ENCODE measurements at regions not wholly inside any gene's neighbourhood (a gene's known extent, or its start where the extent isn't known, plus 50 kb on each side); places are given as distances from the start of the nearest gene placed in this dataset.
"Not testable (repeated sequence)": the region's sequence is repeated elsewhere in the genome, so short reads cannot be mapped to it uniquely, and the experiment has no call there.

GRCh38 chr15:91414124-91414523, 314.1 kb downstream of the SV2B start:
- H3K4me2 ChIP-seq (ENCODE audit: control insufficient read depth, extremely low read depth, insufficient read depth, low read depth, low read length), result no peak overlapping the region
- H3K36me3 ChIP-seq (ENCODE audit: control insufficient read depth in 2 of 2, extremely low read depth in 1 of 2, insufficient read depth in 2 of 2, low read length in 2 of 2), result no peaks in the 10 kb centered on the region
- TF ChIP-seq EZH2 (IDR thresholded peaks at IDR 0.05; ENCODE audit: low read length), result no peak
- no peak for TF ChIP-seq CTCF (optimal IDR thresholded peaks at IDR 0.05 in 1 of 3, IDR thresholded peaks at IDR 0.05 in 1 of 3, conservative IDR thresholded peaks at IDR 0.05 in 1 of 3; ENCODE audit: extremely low read depth in 1 of 3, insufficient read depth in 2 of 3, low read length in 3 of 3)
- no peak overlapping the region for H3K9ac ChIP-seq (ENCODE audit: control insufficient read depth, extremely low read depth, insufficient read depth, low read length)
- no peak overlapping the region for H2AFZ ChIP-seq (ENCODE audit: control insufficient read depth, low read length)
- H3K27ac ChIP-seq (ENCODE audit: control insufficient read depth, insufficient read depth, low read length), result no peak overlapping the region
- H3K9me1 ChIP-seq (ENCODE audit: control insufficient read depth, extremely low read depth, insufficient read depth, low read length), result no peaks in the 10 kb centered on the region
- FAIRE-seq, result no peak
- H3K4me1 ChIP-seq (ENCODE audit: control insufficient read depth, extremely low read depth, insufficient read depth, low read length), result no peaks in the 10 kb centered on the region
- H3K9me3 ChIP-seq (ENCODE audit: control insufficient read depth, low read depth, low read length), result no peaks in the 10 kb centered on the region
- no peak for DNase-seq (ENCODE audit: low read depth, low spot score)
- no peak overlapping the region for H3K4me3 ChIP-seq (ENCODE audit: control insufficient read depth in 2 of 3, extremely low read depth in 1 of 3, insufficient read depth in 2 of 3, low read depth in 1 of 3, low read length in 3 of 3)
- H3K79me2 ChIP-seq (ENCODE audit: control insufficient read depth, insufficient read depth, low read length), result no peaks in the 10 kb centered on the region
- no peaks in the 10 kb centered on the region for H3K27me3 ChIP-seq (ENCODE audit: control insufficient read depth, extremely low read depth, insufficient read depth, low read length)
- dilution Hi-C loops (cut with MboI; ENCODE audit: extremely low pct_ligation_motif_present, low sequenced_read_pairs), result no loop called here
- no peaks in the 10 kb centered on the region for H4K20me1 ChIP-seq (ENCODE audit: control insufficient read depth, extremely low read depth, insufficient read depth, low read length)

GRCh38 chr15:91415258-91415657, 315.2 kb downstream of the SV2B start:
- H3K79me2 ChIP-seq (ENCODE audit: control insufficient read depth, insufficient read depth, low read length); H3K27ac ChIP-seq (ENCODE audit: control insufficient read depth, insufficient read depth, low read length); H3K9ac ChIP-seq (ENCODE audit: control insufficient read depth, extremely low read depth, insufficient read depth, low read length); H2AFZ ChIP-seq (ENCODE audit: control insufficient read depth, low read length); H3K27me3 ChIP-seq (ENCODE audit: control insufficient read depth, extremely low read depth, insufficient read depth, low read length); H3K9me3 ChIP-seq (ENCODE audit: control insufficient read depth, low read depth, low read length); H3K9me1 ChIP-seq (ENCODE audit: control insufficient read depth, extremely low read depth, insufficient read depth, low read length); FAIRE-seq; DNase-seq (ENCODE audit: low read depth, low spot score); H3K36me3 ChIP-seq (ENCODE audit: control insufficient read depth in 2 of 2, extremely low read depth in 1 of 2, insufficient read depth in 2 of 2, low read length in 2 of 2); H3K4me3 ChIP-seq (ENCODE audit: control insufficient read depth in 2 of 3, extremely low read depth in 1 of 3, insufficient read depth in 2 of 3, low read depth in 1 of 3, low read length in 3 of 3); H3K4me1 ChIP-seq (ENCODE audit: control insufficient read depth, extremely low read depth, insufficient read depth, low read length); H3K4me2 ChIP-seq (ENCODE audit: control insufficient read depth, extremely low read depth, insufficient read depth, low read depth, low read length); H4K20me1 ChIP-seq (ENCODE audit: control insufficient read depth, extremely low read depth, insufficient read depth, low read length); dilution Hi-C loops (cut with MboI; ENCODE audit: extremely low pct_ligation_motif_present, low sequenced_read_pairs): not testable (repeated sequence)

GRCh38 chr15:91420689-91421088, 320.6 kb downstream of the SV2B start:
- Histone ChIP-seq H3K4me1 (ENCODE audit: control insufficient read depth, extremely low read depth, insufficient read depth, low read length) (no peaks in the 10 kb centered on the region), H3K9me3 (ENCODE audit: control insufficient read depth, low read depth, low read length) (no peaks in the 10 kb centered on the region), H3K9me1 (ENCODE audit: control insufficient read depth, extremely low read depth, insufficient read depth, low read length) (no peaks in the 10 kb centered on the region), H3K9ac (ENCODE audit: control insufficient read depth, extremely low read depth, insufficient read depth, low read length) (no peak overlapping the region), H3K27ac (ENCODE audit: control insufficient read depth, insufficient read depth, low read length) (no peak overlapping the region), H3K4me3 (ENCODE audit: control insufficient read depth in 2 of 3, extremely low read depth in 1 of 3, insufficient read depth in 2 of 3, low read depth in 1 of 3, low read length in 3 of 3) (no peak overlapping the region), H4K20me1 (ENCODE audit: control insufficient read depth, extremely low read depth, insufficient read depth, low read length) (no peaks in the 10 kb centered on the region), H3K79me2 (ENCODE audit: control insufficient read depth, insufficient read depth, low read length) (no peaks in the 10 kb centered on the region), H3K36me3 (ENCODE audit: control insufficient read depth in 2 of 2, extremely low read depth in 1 of 2, insufficient read depth in 2 of 2, low read length in 2 of 2) (no peaks in the 10 kb centered on the region), H3K4me2 (ENCODE audit: control insufficient read depth, extremely low read depth, insufficient read depth, low read depth, low read length) (no peak overlapping the region), H3K27me3 (ENCODE audit: control insufficient read depth, extremely low read depth, insufficient read depth, low read length) (no peaks in the 10 kb centered on the region), H2AFZ (ENCODE audit: control insufficient read depth, low read length) (no peak overlapping the region)
- dilution Hi-C loops (cut with MboI; ENCODE audit: extremely low pct_ligation_motif_present, low sequenced_read_pairs), result no loop called here
- no peak for TF ChIP-seq CTCF (optimal IDR thresholded peaks at IDR 0.05 in 1 of 3, IDR thresholded peaks at IDR 0.05 in 1 of 3, conservative IDR thresholded peaks at IDR 0.05 in 1 of 3; ENCODE audit: extremely low read depth in 1 of 3, insufficient read depth in 2 of 3, low read length in 3 of 3)
- no peak for TF ChIP-seq EZH2 (IDR thresholded peaks at IDR 0.05; ENCODE audit: low read length)
- FAIRE-seq, result no peak
- no peak for DNase-seq (ENCODE audit: low read depth, low spot score)

Data from keratinocyte (primary cell).